Uterus (tissue), 2 donors: ENCODE measurements at regions not wholly inside any gene's neighbourhood (a gene's known extent, or its start where the extent isn't known, plus 50 kb on each side); places are given as distances from the start of the nearest gene placed in this dataset.

ENCODE experiments used
- CTCF ChIP-seq, 4 experiments: fragments of 200-600 bp in 2 of 4; fragments of 450-650 bp in 2 of 4; sonication (generic) in 2 of 4; IDR thresholded peaks; one replicate each; pipeline ENCODE4 v1.5.1; 2016 to 2019; ENCODE audit warnings: antibody characterized with exemption in 4 of 4, mild to moderate bottlenecking in 2 of 4, moderate library complexity in 1 of 4
- POLR2A ChIP-seq, 2 donors: fragments of 450-650 bp; IDR thresholded peaks; one replicate each; pipeline ENCODE4 v1.6.1; 2016; ENCODE audit warnings: antibody characterized with exemption in 2 of 2, mild to moderate bottlenecking in 1 of 2, moderate library complexity in 1 of 2

- TF ChIP-seq POLR2A (IDR thresholded peaks at IDR 0.05) (no peak), CTCF (IDR thresholded peaks at IDR 0.05) (no peak)
These were observed 768.5 kb downstream of the NR2F2 start for GRCh38 chr15:97099040-97099439.
